ENCODE measurements at regions not wholly inside any gene's neighbourhood (a gene's known extent, or its start where the extent isn't known, plus 50 kb on each side); places are given as distances from the start of the nearest gene placed in this dataset.

GRCh38 chr13:22717036-22717435 is 463.7 kb upstream of the SGCG start (continued):
- TF ChIP-seq E2F6 (IDR thresholded peaks at IDR 0.05): no peak
